K562 (cell line): ENCODE measurements at regions not wholly inside any gene's neighbourhood (a gene's known extent, or its start where the extent isn't known, plus 50 kb on each side); places are given as distances from the start of the nearest gene placed in this dataset.

Experiments used
- CTBP1 ChIP-seq: fragments of 450-650 bp; IDR thresholded peaks from 2 replicates; pipeline ENCODE4 v1.6.1; 2016; ENCODE audit warnings: borderline replicate concordance
- GABPB2 ChIP-seq: fragments of 250-450 bp; sonication (Bioruptor Pico); conservative IDR thresholded peaks from 2 replicates; pipeline ENCODE4 v1.5.1; 2021; ENCODE audit warnings: mild to moderate bottlenecking
- KAT8 ChIP-seq: fragments of 450-650 bp; IDR thresholded peaks from 2 replicates; pipeline ENCODE4 v1.6.1; 2016; ENCODE audit warnings: low read depth, mild to moderate bottlenecking
- MYNN ChIP-seq, 2 experiments: sonication (generic); formaldehyde crosslinking in 1 of 2; IDR thresholded peaks; 2 replicates each; pipeline versions ENCODE4 v1.5.0 to v1.6.1; 2016 to 2020; ENCODE audit warnings: antibody characterized with exemption in 1 of 2, missing genetic modification reagents in 1 of 2
- PCBP2 ChIP-seq: fragments of 200-400 bp; formaldehyde crosslinking; IDR thresholded peaks from 2 replicates; pipeline ENCODE4 v1.6.1; 2018; ENCODE audit warnings: low read length, low read depth, mild to moderate bottlenecking, moderate library complexity; ENCODE audit not compliant: poor library complexity, severe bottlenecking
- SRF ChIP-seq, 2 experiments: fragments of 250-450, 450-650 bp in 1 of 2; sonication (Bioruptor Pico) in 1 of 2; sonication (generic) in 1 of 2; formaldehyde crosslinking; IDR thresholded peaks; 2 replicates each; pipeline versions ENCODE4 v1.5.0 to v1.5.1; 2020 to 2022; ENCODE audit warnings: mild to moderate bottlenecking in 1 of 2, missing genetic modification reagents in 1 of 2
- XRCC3 ChIP-seq: fragments of 450-650 bp; IDR thresholded peaks from 2 replicates; pipeline ENCODE4 v1.6.1; 2017; ENCODE audit warnings: mild to moderate bottlenecking, moderate library complexity
- ZNF124 ChIP-seq: sonication (generic); formaldehyde crosslinking; IDR thresholded peaks from 2 replicates; pipeline ENCODE4 v1.8.1; 2022; ENCODE audit warnings: missing genetic modification reagents
- ZNF197 ChIP-seq: fragments of 200-800 bp; sonication (Bioruptor generic); IDR thresholded peaks from 2 replicates; pipeline ENCODE4 v1.6.1; 2016; ENCODE audit warnings: low read depth, missing genetic modification characterization, missing compliant biosample characterization
- ZNF232 ChIP-seq: sonication (generic); formaldehyde crosslinking; IDR thresholded peaks from 2 replicates; pipeline ENCODE4 v1.8.0; 2022; ENCODE audit warnings: mild to moderate bottlenecking, missing genetic modification reagents
- ZNF589 ChIP-seq: fragments of 200-800 bp; sonication (Bioruptor generic); IDR thresholded peaks from 2 replicates; pipeline ENCODE4 v1.6.1; 2016; ENCODE audit warnings: low read depth, missing genetic modification characterization, missing compliant biosample characterization
- ZSCAN29 ChIP-seq: fragments of 450-650 bp; IDR thresholded peaks from 2 replicates; pipeline ENCODE4 v1.6.1; 2017
- TF ChIP-seq, protein P1 (sequence below): fragments of 200-400 bp; formaldehyde crosslinking; IDR thresholded peaks from 2 replicates; pipeline ENCODE4 v1.6.1; 2017; ENCODE audit warnings: mild to moderate bottlenecking, low read depth, low read length, moderate library complexity
- TF ChIP-seq, protein P2 (sequence below): sonication (generic); formaldehyde crosslinking; IDR thresholded peaks from 2 replicates; pipeline ENCODE4 v1.8.0; 2023; ENCODE audit warnings: missing genetic modification reagents, mild to moderate bottlenecking, borderline replicate concordance

DNA sequence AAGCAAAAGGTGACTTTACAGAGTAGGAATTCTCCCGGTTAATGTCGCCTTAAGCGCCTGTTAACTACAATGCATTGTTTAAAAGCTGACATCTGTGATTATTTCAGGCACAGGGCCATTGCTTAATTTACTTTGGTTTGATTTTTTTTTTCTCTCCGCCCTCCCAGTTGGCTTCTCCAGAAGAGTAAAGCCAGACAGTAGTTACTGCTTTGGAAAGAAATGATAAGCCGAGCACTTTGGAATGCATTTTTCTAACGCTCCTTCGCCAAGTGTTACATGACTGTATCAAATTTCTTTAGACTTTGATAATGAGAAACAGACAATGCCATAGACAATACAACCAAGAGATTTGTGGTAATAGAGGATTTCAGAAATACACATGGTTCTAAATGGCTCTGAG is 383.0 kb upstream of the TENM3 start (continued):
- TF ChIP-seq, protein P1, sequence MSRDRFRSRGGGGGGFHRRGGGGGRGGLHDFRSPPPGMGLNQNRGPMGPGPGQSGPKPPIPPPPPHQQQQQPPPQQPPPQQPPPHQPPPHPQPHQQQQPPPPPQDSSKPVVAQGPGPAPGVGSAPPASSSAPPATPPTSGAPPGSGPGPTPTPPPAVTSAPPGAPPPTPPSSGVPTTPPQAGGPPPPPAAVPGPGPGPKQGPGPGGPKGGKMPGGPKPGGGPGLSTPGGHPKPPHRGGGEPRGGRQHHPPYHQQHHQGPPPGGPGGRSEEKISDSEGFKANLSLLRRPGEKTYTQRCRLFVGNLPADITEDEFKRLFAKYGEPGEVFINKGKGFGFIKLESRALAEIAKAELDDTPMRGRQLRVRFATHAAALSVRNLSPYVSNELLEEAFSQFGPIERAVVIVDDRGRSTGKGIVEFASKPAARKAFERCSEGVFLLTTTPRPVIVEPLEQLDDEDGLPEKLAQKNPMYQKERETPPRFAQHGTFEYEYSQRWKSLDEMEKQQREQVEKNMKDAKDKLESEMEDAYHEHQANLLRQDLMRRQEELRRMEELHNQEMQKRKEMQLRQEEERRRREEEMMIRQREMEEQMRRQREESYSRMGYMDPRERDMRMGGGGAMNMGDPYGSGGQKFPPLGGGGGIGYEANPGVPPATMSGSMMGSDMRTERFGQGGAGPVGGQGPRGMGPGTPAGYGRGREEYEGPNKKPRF, result no peak
- TF ChIP-seq ZNF197 (CRISPR knock-in tag) (no peak), ZNF124 (CRISPR knock-in tag) (no peak), XRCC3 (no peak), ZSCAN29 (no peak), ZNF232 (no peak), KAT8 (no peak), GABPB2 (no peak), PCBP2 (no peak), MYNN (IDR thresholded peaks at IDR 0.05) (no peak), MYNN (CRISPR knock-in tag; IDR thresholded peaks at IDR 0.05) (no peak), CTBP1 (no peak), SRF (CRISPR knock-in tag; IDR thresholded peaks at IDR 0.05) (no peak), ZNF589 (no peak)
- TF ChIP-seq, protein P2, sequence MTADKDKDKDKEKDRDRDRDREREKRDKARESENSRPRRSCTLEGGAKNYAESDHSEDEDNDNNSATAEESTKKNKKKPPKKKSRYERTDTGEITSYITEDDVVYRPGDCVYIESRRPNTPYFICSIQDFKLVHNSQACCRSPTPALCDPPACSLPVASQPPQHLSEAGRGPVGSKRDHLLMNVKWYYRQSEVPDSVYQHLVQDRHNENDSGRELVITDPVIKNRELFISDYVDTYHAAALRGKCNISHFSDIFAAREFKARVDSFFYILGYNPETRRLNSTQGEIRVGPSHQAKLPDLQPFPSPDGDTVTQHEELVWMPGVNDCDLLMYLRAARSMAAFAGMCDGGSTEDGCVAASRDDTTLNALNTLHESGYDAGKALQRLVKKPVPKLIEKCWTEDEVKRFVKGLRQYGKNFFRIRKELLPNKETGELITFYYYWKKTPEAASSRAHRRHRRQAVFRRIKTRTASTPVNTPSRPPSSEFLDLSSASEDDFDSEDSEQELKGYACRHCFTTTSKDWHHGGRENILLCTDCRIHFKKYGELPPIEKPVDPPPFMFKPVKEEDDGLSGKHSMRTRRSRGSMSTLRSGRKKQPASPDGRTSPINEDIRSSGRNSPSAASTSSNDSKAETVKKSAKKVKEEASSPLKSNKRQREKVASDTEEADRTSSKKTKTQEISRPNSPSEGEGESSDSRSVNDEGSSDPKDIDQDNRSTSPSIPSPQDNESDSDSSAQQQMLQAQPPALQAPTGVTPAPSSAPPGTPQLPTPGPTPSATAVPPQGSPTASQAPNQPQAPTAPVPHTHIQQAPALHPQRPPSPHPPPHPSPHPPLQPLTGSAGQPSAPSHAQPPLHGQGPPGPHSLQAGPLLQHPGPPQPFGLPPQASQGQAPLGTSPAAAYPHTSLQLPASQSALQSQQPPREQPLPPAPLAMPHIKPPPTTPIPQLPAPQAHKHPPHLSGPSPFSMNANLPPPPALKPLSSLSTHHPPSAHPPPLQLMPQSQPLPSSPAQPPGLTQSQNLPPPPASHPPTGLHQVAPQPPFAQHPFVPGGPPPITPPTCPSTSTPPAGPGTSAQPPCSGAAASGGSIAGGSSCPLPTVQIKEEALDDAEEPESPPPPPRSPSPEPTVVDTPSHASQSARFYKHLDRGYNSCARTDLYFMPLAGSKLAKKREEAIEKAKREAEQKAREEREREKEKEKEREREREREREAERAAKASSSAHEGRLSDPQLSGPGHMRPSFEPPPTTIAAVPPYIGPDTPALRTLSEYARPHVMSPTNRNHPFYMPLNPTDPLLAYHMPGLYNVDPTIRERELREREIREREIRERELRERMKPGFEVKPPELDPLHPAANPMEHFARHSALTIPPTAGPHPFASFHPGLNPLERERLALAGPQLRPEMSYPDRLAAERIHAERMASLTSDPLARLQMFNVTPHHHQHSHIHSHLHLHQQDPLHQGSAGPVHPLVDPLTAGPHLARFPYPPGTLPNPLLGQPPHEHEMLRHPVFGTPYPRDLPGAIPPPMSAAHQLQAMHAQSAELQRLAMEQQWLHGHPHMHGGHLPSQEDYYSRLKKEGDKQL (CRISPR knock-in tag), result no peak
